H1 (cell line): ENCODE measurements at regions not wholly inside any gene's neighbourhood (a gene's known extent, or its start where the extent isn't known, plus 50 kb on each side); places are given as distances from the start of the nearest gene placed in this dataset.

Source experiments
- CTCF ChIA-PET: fragments of 300-600 bp; sonication (Branson Sonifier 250); formaldehyde crosslinking; loops from one replicate; lab custom pipeline; 2021; ENCODE audit not compliant: partially characterized antibody; lab: Charles Lee
- POLR2A ChIA-PET: fragments of 300-600 bp; sonication (Branson Sonifier 250); formaldehyde crosslinking; loops from one replicate; lab custom pipeline; 2021; ENCODE audit warnings: inconsistent platforms; ENCODE audit not compliant: partially characterized antibody; lab: Charles Lee
- DNase-seq, 2 experiments: peaks; one replicate each; pipeline versions ENCODE4 v3.0.0 to v3.0.0-alpha.2; 2010 to 2022; ENCODE audit warnings: low spot score in 2 of 2, low read depth in 1 of 2, mixed read lengths in 1 of 2
- FAIRE-seq: peaks from 2 replicates; lab custom pipeline; 2011; peaks lifted over from hg19 to GRCh38; lab: Jason Lieb, UNC
- H2AFZ ChIP-seq: 2 replicates; pipeline ENCODE4 v1.8.1; 2012; ENCODE audit warnings: low read length, inconsistent platforms
- H2AK5ac ChIP-seq: 2 replicates; pipeline ENCODE4 v1.6.1; 2013; ENCODE audit warnings: low read depth, low read length
- H2BK120ac ChIP-seq: replicated peaks from 2 replicates; pipeline ENCODE3; 2013; ENCODE audit warnings: low read depth, low read length, inconsistent platforms
- H2BK12ac ChIP-seq: 2 replicates; pipeline ENCODE4 v1.6.1; 2013; ENCODE audit warnings: low read depth, low read length
- H2BK15ac ChIP-seq: 2 replicates; pipeline ENCODE4 v1.6.1; 2013; ENCODE audit warnings: low read length
- H2BK20ac ChIP-seq: 2 replicates; pipeline ENCODE4 v1.6.1; 2013; ENCODE audit warnings: low read length
- H2BK5ac ChIP-seq: 2 replicates; pipeline ENCODE4 v1.6.1; 2013; ENCODE audit warnings: low read depth, low read length
- H3K14ac ChIP-seq: 2 replicates; pipeline ENCODE4 v1.6.1; 2013; ENCODE audit warnings: inconsistent platforms; ENCODE audit not compliant: insufficient read length
- H3K18ac ChIP-seq: 2 replicates; pipeline ENCODE4 v1.6.1; 2013; ENCODE audit warnings: low read length; ENCODE audit errors: extremely low read depth
- H3K23ac ChIP-seq: 2 replicates; pipeline ENCODE4 v1.6.1; 2013; ENCODE audit warnings: inconsistent platforms; ENCODE audit not compliant: insufficient read length
- H3K23me2 ChIP-seq: 2 replicates; pipeline ENCODE4 v1.6.1; 2013; ENCODE audit warnings: low read depth, low read length
- H3K27ac ChIP-seq: 2 replicates; pipeline ENCODE4 v1.6.1; 2011; ENCODE audit warnings: low read depth, low read length, inconsistent platforms
- H3K27me3 ChIP-seq, 4 experiments: replicated peaks in 1 of 4; 1 replicate in 1 of 4; 2 replicates in 3 of 4; pipeline versions ENCODE4 v1.6.1 to v1.8.1; 2011 to 2013; ENCODE audit warnings: low read length in 3 of 4, mild to moderate bottlenecking in 3 of 4, inconsistent platforms in 2 of 4, mixed read lengths in 2 of 4, moderate library complexity in 1 of 4; ENCODE audit not compliant: control insufficient read depth in 3 of 4, insufficient read depth in 3 of 4; ENCODE audit errors: extremely low read depth in 1 of 4
- H3K36me3 ChIP-seq, 4 experiments: 2 replicates each; pipeline versions ENCODE4 v1.6.1 to v1.8.1; 2011 to 2013; ENCODE audit warnings: mild to moderate bottlenecking in 4 of 4, low read length in 3 of 4, moderate library complexity in 2 of 4, control low read depth in 1 of 4, inconsistent platforms in 1 of 4; ENCODE audit not compliant: insufficient read depth in 4 of 4, control insufficient read depth in 2 of 4
- H3K4ac ChIP-seq: replicated peaks from 2 replicates; pipeline ENCODE3; 2013; ENCODE audit warnings: low read length, low read depth, mixed read lengths, inconsistent platforms; ENCODE audit not compliant: insufficient read length
- H3K4me1 ChIP-seq, 4 experiments: replicated peaks in 1 of 4; 1 replicate in 1 of 4; 2 replicates in 3 of 4; pipeline versions ENCODE4 v1.6.1 to v1.8.1; 2011 to 2013; ENCODE audit warnings: low read length in 3 of 4, inconsistent platforms in 2 of 4, mixed read lengths in 1 of 4; ENCODE audit not compliant: insufficient read depth in 4 of 4, control insufficient read depth in 3 of 4
- H3K4me2 ChIP-seq, 2 experiments: 2 replicates each; pipeline versions ENCODE4 v1.6.1 to v1.8.1; 2011 to 2013; ENCODE audit warnings: low read depth in 2 of 2, low read length in 2 of 2, control low read depth in 1 of 2, inconsistent platforms in 1 of 2, mild to moderate bottlenecking in 1 of 2; ENCODE audit not compliant: insufficient read depth in 1 of 2
- H3K4me3 ChIP-seq, 4 experiments: fragments of 200-600, 300-600 bp in 1 of 4; sonication (generic), shearing (Covaris generic), sonication (Bioruptor Twin) in 1 of 4; 2 replicates each; pipeline versions ENCODE4 v1.5.1 to v1.8.1; 2011 to 2016; ENCODE audit warnings: low read length in 4 of 4, low read depth in 3 of 4, control low read depth in 2 of 4, inconsistent platforms in 2 of 4, mild to moderate bottlenecking in 2 of 4, mixed read lengths in 1 of 4, moderate library complexity in 1 of 4; ENCODE audit not compliant: insufficient read depth in 2 of 4; ENCODE audit errors: extremely low read depth in 1 of 4
- H3K56ac ChIP-seq: replicated peaks from 2 replicates; pipeline ENCODE3; 2013; ENCODE audit warnings: low read depth, mild to moderate bottlenecking, mixed read lengths, low read length, inconsistent platforms; ENCODE audit not compliant: insufficient read length
- H3K79me1 ChIP-seq: 2 replicates; pipeline ENCODE4 v1.6.1; 2013; ENCODE audit warnings: low read depth, low read length, control low read depth
- H3K79me2 ChIP-seq, 2 experiments: 2 replicates each; pipeline versions ENCODE4 v1.6.1 to v1.8.1; 2012 to 2013; ENCODE audit warnings: low read length in 2 of 2, mild to moderate bottlenecking in 2 of 2, inconsistent platforms in 1 of 2; ENCODE audit not compliant: insufficient read depth in 2 of 2, control insufficient read depth in 1 of 2
- H3K9ac ChIP-seq, 4 experiments: replicated peaks in 1 of 4; 1 replicate in 1 of 4; 2 replicates in 3 of 4; pipeline versions ENCODE4 v1.6.1 to v1.8.1; 2011 to 2013; ENCODE audit warnings: low read depth in 3 of 4, low read length in 3 of 4, control low read depth in 2 of 4, mild to moderate bottlenecking in 2 of 4, moderate library complexity in 2 of 4, inconsistent platforms in 1 of 4; ENCODE audit errors: extremely low read depth in 1 of 4
- H3K9me3 ChIP-seq, 2 experiments: 2 replicates each; pipeline versions ENCODE4 v1.6.1 to v1.8.1; 2012 to 2013; ENCODE audit warnings: mild to moderate bottlenecking in 2 of 2, moderate library complexity in 2 of 2, control low read depth in 1 of 2, inconsistent platforms in 1 of 2, low read depth in 1 of 2, low read length in 1 of 2, mixed read lengths in 1 of 2; ENCODE audit not compliant: insufficient read depth in 2 of 2
- H4K20me1 ChIP-seq, 2 experiments: replicated peaks in 1 of 2; 2 replicates each; pipeline versions ENCODE3 to v1.8.1; 2011 to 2013; ENCODE audit warnings: inconsistent platforms in 2 of 2, low read length in 2 of 2, mild to moderate bottlenecking in 1 of 2; ENCODE audit not compliant: insufficient read depth in 2 of 2, control insufficient read depth in 1 of 2
- H4K5ac ChIP-seq: 2 replicates; pipeline ENCODE4 v1.6.1; 2013; ENCODE audit warnings: low read length, low read depth, mixed read lengths, inconsistent platforms; ENCODE audit not compliant: insufficient read length
- H4K8ac ChIP-seq: 2 replicates; pipeline ENCODE4 v1.8.0; 2013; ENCODE audit warnings: mild to moderate bottlenecking, moderate library complexity, low read length, inconsistent platforms; ENCODE audit not compliant: insufficient read depth; ENCODE audit errors: extremely low read depth
- H4K91ac ChIP-seq: replicated peaks from 2 replicates; pipeline ENCODE3; 2013; ENCODE audit warnings: low read length, mixed read lengths, inconsistent platforms; ENCODE audit not compliant: insufficient read length
- BRCA1 ChIP-seq: IDR thresholded peaks from 2 replicates; pipeline ENCODE4 v1.6.1; 2012; ENCODE audit warnings: low read depth, low read length, improper control_type of control experiment
- EZH2 ChIP-seq: fragments of 200-600 bp; sonication (generic); IDR thresholded peaks from 2 replicates; pipeline ENCODE4 v1.7.1; 2012; ENCODE audit warnings: low read depth, mild to moderate bottlenecking, moderate library complexity, low read length, inconsistent platforms; ENCODE audit not compliant: severe bottlenecking
- FOSL1 ChIP-seq: IDR thresholded peaks from 2 replicates; pipeline ENCODE4 v1.6.1; 2011; ENCODE audit warnings: mild to moderate bottlenecking, low read depth, low read length, moderate library complexity; ENCODE audit not compliant: insufficient read depth
- JUN ChIP-seq: IDR thresholded peaks from 2 replicates; pipeline ENCODE4 v1.6.1; 2011; ENCODE audit warnings: low read depth, mild to moderate bottlenecking, improper control_type of control experiment, low read length
- KDM1A ChIP-seq: fragments of 200-600, 300-600 bp; sonication (generic); IDR thresholded peaks from 2 replicates; pipeline ENCODE4 v1.7.1; 2016; ENCODE audit warnings: mild to moderate bottlenecking, low read length, borderline replicate concordance
- NRF1 ChIP-seq: IDR thresholded peaks from 2 replicates; pipeline ENCODE4 v1.6.1; 2011; ENCODE audit warnings: mild to moderate bottlenecking, low read depth, low read length, improper control_type of control experiment
- POU5F1 ChIP-seq: IDR thresholded peaks from 2 replicates; pipeline ENCODE4 v1.6.1; 2011; ENCODE audit warnings: low read depth, mild to moderate bottlenecking, low read length, moderate library complexity
- TAF7 ChIP-seq: optimal IDR thresholded peaks from 2 replicates; pipeline ENCODE3; 2011; ENCODE audit warnings: low read depth, mild to moderate bottlenecking, inconsistent platforms, low read length, moderate library complexity, borderline replicate concordance
- TCF12 ChIP-seq: IDR thresholded peaks from 2 replicates; pipeline ENCODE4 v1.6.1; 2011; ENCODE audit warnings: low read depth, mild to moderate bottlenecking, low read length
- TEAD4 ChIP-seq: IDR thresholded peaks from 2 replicates; pipeline ENCODE4 v1.6.1; 2012; ENCODE audit warnings: low read depth, low read length, inconsistent platforms, mixed read lengths
- YY1 ChIP-seq: IDR thresholded peaks from 2 replicates; pipeline ENCODE4 v1.6.1; 2011; ENCODE audit warnings: low read depth, mild to moderate bottlenecking, low read length
- WGBS, 2 experiments: shearing (Covaris generic) in 1 of 2; methylation state at CpG; one replicate each; pipeline versions ENCODE4 v1.1.6 to v1.1.7; 2013 to 2015; ENCODE audit warnings: low lambda C conversion rate in 2 of 2, mixed read lengths in 2 of 2, inconsistent platforms in 1 of 2, low coverage in 1 of 2, missing lambda C conversion rate in 1 of 2; ENCODE audit not compliant: insufficient replicate concordance in 2 of 2, insufficient coverage in 1 of 2, insufficient read length in 1 of 2; ENCODE audit errors: extremely low coverage in 1 of 2, missing lambda C conversion rate in 1 of 2; 5-methylcytosine and 5-hydroxymethylcytosine counted together
- TF ChIP-seq, protein P1 (sequence below): IDR thresholded peaks from 2 replicates; pipeline ENCODE4 v1.6.1; 2012; ENCODE audit warnings: low read length, inconsistent platforms
- TF ChIP-seq, protein P2 (sequence below): IDR thresholded peaks from 2 replicates; pipeline ENCODE4 v1.6.1; 2011; ENCODE audit warnings: low read depth, mild to moderate bottlenecking, low read length; ENCODE audit not compliant: insufficient read depth

DNA sequence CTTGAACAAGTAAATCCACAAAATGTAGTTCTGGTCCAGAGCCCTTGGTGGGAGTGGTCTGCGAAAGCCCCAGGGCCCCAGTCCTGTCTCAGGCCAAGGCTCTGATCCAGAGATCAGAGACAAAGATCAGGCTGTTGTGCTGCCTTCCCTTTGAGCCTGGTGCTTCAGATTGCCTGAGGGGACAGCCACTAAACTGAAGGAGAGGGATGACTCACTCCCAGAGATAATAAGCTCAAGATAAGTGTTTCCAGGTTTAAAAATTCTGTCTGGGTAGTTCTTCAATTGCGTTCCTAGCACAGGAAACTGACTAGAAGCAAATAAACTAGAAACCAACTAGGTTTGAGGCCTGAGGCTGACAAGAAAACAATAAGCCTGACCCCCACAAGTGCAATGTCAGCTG lies 190.2 kb downstream of the RAMP3 start:
- Histone ChIP-seq H3K27ac (no peak overlapping the region), H3K14ac (no peak overlapping the region), H3K36me3 (no peaks in the 10 kb centered on the region), H3K79me2 (no peaks in the 10 kb centered on the region), H2BK15ac (no peak overlapping the region), H3K23me2 (no peaks in the 10 kb centered on the region), H2AFZ (0 out of 2 replicates have a peak overlapping the region, but pooled peaks have one; percentile 19), H3K79me1 (no peaks in the 10 kb centered on the region), H4K91ac (no peak overlapping the region), H3K56ac (no peak overlapping the region), H3K4me3 (no peak overlapping the region), H2BK5ac (no peak overlapping the region), H4K5ac (no peak overlapping the region), H3K4me2 (no peak overlapping the region), H3K27me3 (no peaks in the 10 kb centered on the region), H2BK20ac (no peak overlapping the region), H3K9ac (no peak overlapping the region), H3K18ac (no peak overlapping the region), H4K20me1 (no peaks in the 10 kb centered on the region), H3K23ac (no peak overlapping the region), H3K4me1 (no peaks in the 10 kb centered on the region), H3K4ac (no peak overlapping the region), H2BK12ac (no peak overlapping the region), H2AK5ac (no peak overlapping the region), H2BK120ac (no peak overlapping the region), H4K8ac (no peak overlapping the region), H3K9me3 (no peaks in the 10 kb centered on the region)
- no peak for FAIRE-seq
- DNase-seq, result peak in 1 of 2 experiments; percentile 17
- CTCF ChIA-PET, result no interaction called here
- 67% methylated on average over 2 of the region's 2 CpGs; no CpG with 5 or more reads in 1 of the 2 experiments for WGBS, 2 experiments
- POLR2A ChIA-PET, result no interaction called here
- TF ChIP-seq FOSL1 (no peak), YY1 (no peak), EZH2 (no peak), POU5F1 (no peak), KDM1A (no peak), TEAD4 (no peak), BRCA1 (no peak), TCF12 (no peak), JUN (no peak), TAF7 (no peak), NRF1 (no peak)
- TF ChIP-seq, protein P1, sequence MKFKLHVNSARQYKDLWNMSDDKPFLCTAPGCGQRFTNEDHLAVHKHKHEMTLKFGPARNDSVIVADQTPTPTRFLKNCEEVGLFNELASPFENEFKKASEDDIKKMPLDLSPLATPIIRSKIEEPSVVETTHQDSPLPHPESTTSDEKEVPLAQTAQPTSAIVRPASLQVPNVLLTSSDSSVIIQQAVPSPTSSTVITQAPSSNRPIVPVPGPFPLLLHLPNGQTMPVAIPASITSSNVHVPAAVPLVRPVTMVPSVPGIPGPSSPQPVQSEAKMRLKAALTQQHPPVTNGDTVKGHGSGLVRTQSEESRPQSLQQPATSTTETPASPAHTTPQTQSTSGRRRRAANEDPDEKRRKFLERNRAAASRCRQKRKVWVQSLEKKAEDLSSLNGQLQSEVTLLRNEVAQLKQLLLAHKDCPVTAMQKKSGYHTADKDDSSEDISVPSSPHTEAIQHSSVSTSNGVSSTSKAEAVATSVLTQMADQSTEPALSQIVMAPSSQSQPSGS, result no peak
- TF ChIP-seq, protein P2, sequence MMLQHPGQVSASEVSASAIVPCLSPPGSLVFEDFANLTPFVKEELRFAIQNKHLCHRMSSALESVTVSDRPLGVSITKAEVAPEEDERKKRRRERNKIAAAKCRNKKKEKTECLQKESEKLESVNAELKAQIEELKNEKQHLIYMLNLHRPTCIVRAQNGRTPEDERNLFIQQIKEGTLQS, result no peak
